Ascending aorta (tissue), 2 donors: ENCODE measurements at regions not wholly inside any gene's neighbourhood (a gene's known extent, or its start where the extent isn't known, plus 50 kb on each side); places are given as distances from the start of the nearest gene placed in this dataset.

Source experiments
- DNase-seq, 2 donors: peaks; one replicate each; pipeline ENCODE4 v3.0.0-alpha.2; 2019; ENCODE audit warnings: low spot score in 2 of 2
- H3K27ac ChIP-seq, 2 donors: fragments of 200-600 bp; sonication (generic); one replicate each; pipeline ENCODE4 v1.5.1; 2016 to 2017; ENCODE audit warnings: mild to moderate bottlenecking in 1 of 2
- H3K27me3 ChIP-seq: fragments of 200-600 bp; sonication (generic); one replicate; pipeline ENCODE4 v1.5.1; 2017
- H3K36me3 ChIP-seq, 2 donors: fragments of 200-600 bp; sonication (generic); one replicate each; pipeline ENCODE4 v1.5.1; 2016
- H3K4me1 ChIP-seq, 2 donors: fragments of 200-600 bp; sonication (generic); one replicate each; pipeline ENCODE4 v1.5.1; 2016 to 2017; ENCODE audit warnings: mild to moderate bottlenecking in 1 of 2
- H3K4me3 ChIP-seq, 2 donors: fragments of 200-600 bp; sonication (generic); one replicate each; pipeline ENCODE4 v1.5.1; 2016 to 2017; ENCODE audit warnings: mild to moderate bottlenecking in 1 of 2
- H3K9me3 ChIP-seq, 2 donors: fragments of 200-600 bp; sonication (generic); one replicate each; pipeline ENCODE4 v1.5.1; 2016
- CTCF ChIP-seq, 3 experiments: fragments of 200-600 bp in 2 of 3; fragments of 450-650 bp in 1 of 3; sonication (generic) in 2 of 3; IDR thresholded peaks; one replicate each; pipeline ENCODE4 v1.5.1; 2016 to 2019; ENCODE audit warnings: antibody characterized with exemption in 3 of 3, mild to moderate bottlenecking in 1 of 3, moderate library complexity in 1 of 3
- intact Hi-C: fragments of 100-400 bp; cut with DNase I; formaldehyde crosslinking; loops from one replicate; pipeline ENCODE4 v1.15.1; 2023

GRCh38 chr12:91889910-91890309, 255.7 kb downstream of the BTG1 start:
- Histone ChIP-seq H3K36me3 (no peaks in the 10 kb centered on the region), H3K9me3 (no peaks in the 10 kb centered on the region), H3K27me3 (no peaks in the 10 kb centered on the region), H3K27ac (no peak overlapping the region), H3K4me3 (no peak overlapping the region), H3K4me1 (no peaks in the 10 kb centered on the region)
- TF ChIP-seq CTCF (IDR thresholded peaks at IDR 0.05), result no peak
- no peak for DNase-seq
- intact Hi-C loops, result no loop called here

GRCh38 chr12:91889059-91889458, 256.6 kb downstream of the BTG1 start:
- Histone ChIP-seq H3K27ac (no peak overlapping the region), H3K4me3 (no peak overlapping the region), H3K4me1 (no peaks in the 10 kb centered on the region), H3K36me3 (no peaks in the 10 kb centered on the region), H3K27me3 (no peaks in the 10 kb centered on the region), H3K9me3 (no peaks in the 10 kb centered on the region)
- no peak for TF ChIP-seq CTCF (IDR thresholded peaks at IDR 0.05)
- intact Hi-C loops, result no loop called here
- no peak for DNase-seq

- Histone ChIP-seq H3K27me3 (no peaks in the 10 kb centered on the region), H3K4me1 (no peaks in the 10 kb centered on the region), H3K36me3 (no peaks in the 10 kb centered on the region), H3K9me3 (no peaks in the 10 kb centered on the region), H3K4me3 (no peak overlapping the region), H3K27ac (no peak overlapping the region)
- intact Hi-C loops, result no loop called here
- DNase-seq, result no peak
- no peak for TF ChIP-seq CTCF (IDR thresholded peaks at IDR 0.05)
These were observed 257.7 kb downstream of the BTG1 start for GRCh38 chr12:91887957-91888356.

GRCh38 chr12:91885851-91886731, 259.6 kb downstream of the BTG1 start:
- no peak for TF ChIP-seq CTCF (IDR thresholded peaks at IDR 0.05)
- DNase-seq, result no peak

GRCh38 chr12:91884230-91884629, 261.4 kb downstream of the BTG1 start:
- no peaks in the 10 kb centered on the region for H3K4me1 ChIP-seq
- no peak overlapping the region for H3K27ac ChIP-seq
- H3K36me3 ChIP-seq, result no peaks in the 10 kb centered on the region
- H3K9me3 ChIP-seq, result no peaks in the 10 kb centered on the region
- TF ChIP-seq CTCF (IDR thresholded peaks at IDR 0.05), result no peak
- no peaks in the 10 kb centered on the region for H3K27me3 ChIP-seq
- intact Hi-C loops, result no loop called here
- H3K4me3 ChIP-seq, result no peak overlapping the region
- DNase-seq, result no peak

More at GRCh38 chr12:91885851-91886731, 259.6 kb downstream of the BTG1 start:
- H3K4me3 ChIP-seq, result no peak overlapping the region
- H3K27me3 ChIP-seq, result no peaks in the 10 kb centered on the region
- no peaks in the 10 kb centered on the region for H3K4me1 ChIP-seq
- no peaks in the 10 kb centered on the region for H3K36me3 ChIP-seq
- no peaks in the 10 kb centered on the region for H3K9me3 ChIP-seq
- intact Hi-C loops, result no loop called here
- no peak overlapping the region for H3K27ac ChIP-seq
